Peyer's patch (tissue), 4 donors: ENCODE measurements at regions not wholly inside any gene's neighbourhood (a gene's known extent, or its start where the extent isn't known, plus 50 kb on each side); places are given as distances from the start of the nearest gene placed in this dataset.

Experiments used
- CTCF ChIP-seq, 6 experiments: fragments of 450-650 bp in 4 of 6; fragments of 200-600 bp in 2 of 6; sonication (generic) in 1 of 6; IDR thresholded peaks; one replicate each; pipeline ENCODE4 v1.5.1; 2017 to 2019; ENCODE audit warnings: antibody characterized with exemption in 6 of 6, mild to moderate bottlenecking in 3 of 6, moderate library complexity in 1 of 6
- POLR2A ChIP-seq, 2 donors: fragments of 450-650 bp; IDR thresholded peaks; one replicate each; pipeline ENCODE4 v1.5.1; 2017; ENCODE audit warnings: antibody characterized with exemption in 2 of 2, mild to moderate bottlenecking in 2 of 2, moderate library complexity in 2 of 2

GRCh38 chr16:85382717-85383118, 230.4 kb upstream of the GSE1 start:
- TF ChIP-seq CTCF (IDR thresholded peaks at IDR 0.05), result no peak
- no peak for TF ChIP-seq POLR2A (IDR thresholded peaks at IDR 0.05)
